B cell (primary cell): ENCODE measurements at regions not wholly inside any gene's neighbourhood (a gene's known extent, or its start where the extent isn't known, plus 50 kb on each side); places are given as distances from the start of the nearest gene placed in this dataset.

Source experiments
- ATAC-seq: fragments of 200-7000 bp; cut with Tn5 transposase; one replicate; pipeline ENCODE4 v1.10.0; 2021; ENCODE audit warnings: low read depth, mild to moderate bottlenecking, moderate number of reproducible peaks, moderate library complexity
- CTCF ChIA-PET: fragments of 350-600 bp; sonication (Branson Sonifier 250); formaldehyde crosslinking; loops from one replicate; lab custom pipeline; 2021; ENCODE audit warnings: antibody characterized with exemption, inconsistent platforms; lab: Charles Lee
- POLR2A ChIA-PET: fragments of 350-600 bp; sonication (Branson Sonifier 250); formaldehyde crosslinking; loops from one replicate; lab custom pipeline; 2021; ENCODE audit warnings: antibody characterized with exemption; lab: Charles Lee
- DNase-seq: peaks from one replicate; pipeline ENCODE4 v3.0.0; 2013
- H2AFZ ChIP-seq: 2 replicates; pipeline ENCODE4 v1.6.1; 2012; ENCODE audit warnings: mild to moderate bottlenecking, low read depth, low read length; ENCODE audit not compliant: insufficient read depth, poor library complexity, severe bottlenecking
- H3K27ac ChIP-seq, 2 donors: 1 replicate in 1 of 2; 2 replicates in 1 of 2; pipeline ENCODE4 v1.5.1; 2012 to 2013; ENCODE audit warnings: low read length in 2 of 2, mild to moderate bottlenecking in 2 of 2, moderate library complexity in 1 of 2
- H3K27me3 ChIP-seq, 4 experiments: fragments of 200-600 bp in 1 of 4; sonication (generic) in 1 of 4; replicated peaks in 1 of 4; 1 replicate in 2 of 4; 2 replicates in 2 of 4; pipeline versions ENCODE4 v1.6.1 to v1.7.0; 2013 to 2016; ENCODE audit warnings: low read length in 3 of 4, mild to moderate bottlenecking in 2 of 4, mixed read lengths in 1 of 4, moderate library complexity in 1 of 4; ENCODE audit not compliant: insufficient read depth in 4 of 4, control insufficient read depth in 3 of 4; ENCODE audit errors: control extremely low read depth in 1 of 4
- H3K36me3 ChIP-seq, 2 experiments: replicated peaks in 1 of 2; 1 replicate in 1 of 2; 2 replicates in 1 of 2; pipeline versions ENCODE4 v1.6.1 to v1.7.1; 2013; ENCODE audit warnings: low read length in 1 of 2; ENCODE audit not compliant: insufficient read depth in 2 of 2, control insufficient read depth in 1 of 2; ENCODE audit errors: control extremely low read depth in 1 of 2, extremely low read depth in 1 of 2
- H3K4me1 ChIP-seq, 2 donors: fragments of 200-600 bp in 1 of 2; sonication (generic) in 1 of 2; 1 replicate in 1 of 2; 2 replicates in 1 of 2; pipeline versions ENCODE4 v1.5.1 to v1.6.1; 2013 to 2017; ENCODE audit warnings: low read length in 2 of 2; ENCODE audit not compliant: control insufficient read depth in 2 of 2, insufficient read depth in 2 of 2
- H3K4me2 ChIP-seq: replicated peaks from 2 replicates; pipeline ENCODE3; 2012; ENCODE audit warnings: mild to moderate bottlenecking, low read depth, low read length; ENCODE audit not compliant: poor library complexity, severe bottlenecking
- H3K4me3 ChIP-seq, 5 experiments: fragments of 200-600 bp in 1 of 5; sonication (generic) in 1 of 5; 1 replicate in 3 of 5; 2 replicates in 2 of 5; pipeline versions ENCODE4 v1.5.1 to v1.7.0; 2011 to 2016; ENCODE audit warnings: low read length in 4 of 5, mild to moderate bottlenecking in 4 of 5, low read depth in 2 of 5, control low read depth in 1 of 5, moderate library complexity in 1 of 5; ENCODE audit not compliant: insufficient read depth in 1 of 5; ENCODE audit errors: control extremely low read depth in 1 of 5, extremely low read depth in 1 of 5
- H3K79me2 ChIP-seq: fragments of 200-600 bp; sonication (generic); one replicate; pipeline ENCODE4 v1.6.0; 2016; ENCODE audit warnings: low read length; ENCODE audit not compliant: control insufficient read depth, insufficient read depth
- H3K9ac ChIP-seq: fragments of 200-600 bp; sonication (generic); 2 replicates; pipeline ENCODE4 v1.6.1; 2017; ENCODE audit warnings: mild to moderate bottlenecking, low read length, moderate library complexity
- H3K9me3 ChIP-seq, 3 donors: one replicate each; pipeline versions ENCODE4 v1.6.1 to v1.7.1; 2013; ENCODE audit warnings: low read length in 2 of 3; ENCODE audit not compliant: control insufficient read depth in 2 of 3, insufficient read depth in 1 of 3; ENCODE audit errors: control extremely low read depth in 1 of 3
- H4K20me1 ChIP-seq: 2 replicates; pipeline ENCODE4 v1.6.0; 2012; ENCODE audit warnings: mild to moderate bottlenecking, low read length; ENCODE audit not compliant: insufficient read depth, control insufficient read depth, poor library complexity, severe bottlenecking
- H3K27ac Mint-ChIP-seq: one replicate; pipeline ENCODE4 v1.8.0; 2021; ENCODE audit warnings: mixed read lengths
- H3K27me3 Mint-ChIP-seq: one replicate; pipeline ENCODE4 v1.8.0; 2021; ENCODE audit warnings: mixed read lengths
- H3K4me1 Mint-ChIP-seq: one replicate; pipeline ENCODE4 v1.8.0; 2021; ENCODE audit warnings: mixed read lengths
- H3K4me3 Mint-ChIP-seq: one replicate; pipeline ENCODE4 v1.8.0; 2021; ENCODE audit warnings: mixed read lengths
- H3K9me3 Mint-ChIP-seq: one replicate; pipeline ENCODE4 v1.8.0; 2022; ENCODE audit warnings: mixed read lengths; ENCODE audit not compliant: insufficient read depth
- EZH2 ChIP-seq: IDR thresholded peaks from 2 replicates; pipeline ENCODE4 v1.6.1; 2012; ENCODE audit warnings: borderline replicate concordance, low read depth, mild to moderate bottlenecking, moderate library complexity, low read length; ENCODE audit not compliant: insufficient read depth, poor library complexity, severe bottlenecking
- WGBS: methylation state at CpG from one replicate; pipeline ENCODE4 v1.1.5; 2013; ENCODE audit warnings: missing lambda C conversion rate; ENCODE audit not compliant: insufficient coverage; 5-methylcytosine and 5-hydroxymethylcytosine counted together
- intact Hi-C: fragments of 100-400 bp; cut with micrococcal nuclease; formaldehyde crosslinking; loops from one replicate; pipeline ENCODE4 v1.10.0; 2022
- TF ChIP-seq, protein P1 (sequence below): fragments of 200-600 bp; IDR thresholded peaks from one replicate; pipeline ENCODE4 v1.8.0; 2022; ENCODE audit warnings: antibody characterized with exemption, mild to moderate bottlenecking

DNA sequence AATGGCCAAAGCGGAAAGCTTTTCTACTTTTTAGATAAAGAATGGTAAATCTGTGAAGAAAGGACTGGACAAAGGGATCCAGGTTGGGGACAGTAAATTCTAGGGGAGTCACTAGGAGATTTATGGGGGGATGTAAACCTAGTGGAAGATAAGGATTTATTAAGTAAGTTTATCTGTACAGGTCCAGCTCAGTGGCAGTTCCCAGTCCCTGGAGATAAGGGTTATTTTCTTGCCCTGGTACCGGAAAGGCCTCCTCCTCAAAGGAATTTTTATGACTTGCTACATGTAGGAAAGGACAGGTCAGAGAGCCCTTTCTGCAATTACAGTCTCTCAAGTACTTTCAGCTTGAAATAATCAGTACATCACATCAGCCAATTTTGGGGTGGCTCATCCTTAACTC, 72.6 kb upstream of the BICD1 start:
- Mint-ChIP-seq H3K4me3 (no peak overlapping the region), H3K4me1 (peaks cover 10% of the 10 kb centered on the region), H3K27me3 (no peaks in the 10 kb centered on the region), H3K9me3 (no peaks in the 10 kb centered on the region), H3K27ac (no peak overlapping the region)
- H3K4me2 ChIP-seq: no peak overlapping the region
- H2AFZ ChIP-seq: no peak overlapping the region
- H3K27ac ChIP-seq: no peak overlapping the region
- no peak for TF ChIP-seq EZH2
- TF ChIP-seq, protein P1, sequence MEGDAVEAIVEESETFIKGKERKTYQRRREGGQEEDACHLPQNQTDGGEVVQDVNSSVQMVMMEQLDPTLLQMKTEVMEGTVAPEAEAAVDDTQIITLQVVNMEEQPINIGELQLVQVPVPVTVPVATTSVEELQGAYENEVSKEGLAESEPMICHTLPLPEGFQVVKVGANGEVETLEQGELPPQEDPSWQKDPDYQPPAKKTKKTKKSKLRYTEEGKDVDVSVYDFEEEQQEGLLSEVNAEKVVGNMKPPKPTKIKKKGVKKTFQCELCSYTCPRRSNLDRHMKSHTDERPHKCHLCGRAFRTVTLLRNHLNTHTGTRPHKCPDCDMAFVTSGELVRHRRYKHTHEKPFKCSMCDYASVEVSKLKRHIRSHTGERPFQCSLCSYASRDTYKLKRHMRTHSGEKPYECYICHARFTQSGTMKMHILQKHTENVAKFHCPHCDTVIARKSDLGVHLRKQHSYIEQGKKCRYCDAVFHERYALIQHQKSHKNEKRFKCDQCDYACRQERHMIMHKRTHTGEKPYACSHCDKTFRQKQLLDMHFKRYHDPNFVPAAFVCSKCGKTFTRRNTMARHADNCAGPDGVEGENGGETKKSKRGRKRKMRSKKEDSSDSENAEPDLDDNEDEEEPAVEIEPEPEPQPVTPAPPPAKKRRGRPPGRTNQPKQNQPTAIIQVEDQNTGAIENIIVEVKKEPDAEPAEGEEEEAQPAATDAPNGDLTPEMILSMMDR: no peak
- CTCF ChIA-PET: no interaction called here
- POLR2A ChIA-PET: interaction anchor here (0.6 kb wide), 1 partner anchor 297 kb away, joined by 3 read pairs; no protein-coding TSS in a partner anchor
- H3K9me3 ChIP-seq: no peaks in the 10 kb centered on the region
- H3K27me3 ChIP-seq: no peaks in the 10 kb centered on the region
- no peak overlapping the region for H3K9ac ChIP-seq
- no peaks in the 10 kb centered on the region for H3K79me2 ChIP-seq
- H3K36me3 ChIP-seq: no peaks in the 10 kb centered on the region
- no peak overlapping the region for H3K4me3 ChIP-seq
- ATAC-seq (no peak), DNase-seq (no peak)
- intact Hi-C loops: no loop called here
- peaks cover 4 to 8% of the 10 kb centered on the region in 2 donors for H3K4me1 ChIP-seq
- 100% methylated on average over 1 of the region's 2 CpGs for WGBS
- no peaks in the 10 kb centered on the region for H4K20me1 ChIP-seq

DNA sequence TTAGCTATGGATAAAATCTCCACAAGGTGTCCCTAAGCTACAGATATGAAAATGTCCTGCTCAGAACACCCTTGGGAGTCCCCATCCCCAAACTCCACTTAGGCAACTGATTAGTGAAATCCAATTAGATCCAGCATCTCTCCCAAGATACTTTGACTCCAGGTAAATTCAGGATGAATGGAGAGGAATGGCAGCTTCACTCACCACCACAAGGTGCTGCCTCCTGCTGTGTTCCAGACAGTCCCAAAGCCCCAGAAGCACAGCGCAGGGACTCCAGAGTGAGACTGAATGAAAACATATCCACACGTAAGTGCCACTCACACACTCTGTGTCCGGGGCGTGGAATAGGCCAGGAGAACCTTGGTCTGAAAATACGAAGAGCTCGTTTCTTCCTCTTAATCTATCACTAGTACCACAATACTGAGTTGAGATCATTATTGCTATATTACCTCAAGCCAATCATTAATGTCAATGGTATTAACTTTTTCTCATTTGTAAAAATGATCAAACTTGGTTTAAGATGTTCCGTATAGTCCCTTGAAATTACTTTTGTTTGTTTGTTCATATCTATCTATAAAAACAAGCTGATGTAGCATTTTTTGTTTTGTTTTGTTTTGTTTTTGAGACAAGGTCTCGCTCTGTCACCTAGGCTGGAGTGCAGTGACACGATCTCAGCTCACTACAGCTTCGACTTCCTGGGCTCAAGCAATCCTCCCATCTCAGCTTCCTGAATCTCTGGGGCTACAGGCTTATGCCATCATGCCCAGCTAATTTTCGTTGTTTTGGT, 70.0 kb upstream of the BICD1 start:
- Histone ChIP-seq H3K27ac (no peak overlapping the region), H2AFZ (no peak overlapping the region), H4K20me1 (no peaks in the 10 kb centered on the region), H3K27me3 (no peaks in the 10 kb centered on the region), H3K9me3 (no peaks in the 10 kb centered on the region), H3K79me2 (no peaks in the 10 kb centered on the region), H3K9ac (no peak overlapping the region), H3K4me2 (no peak overlapping the region), H3K4me1 (no peaks in the 10 kb centered on the region), H3K4me3 (no peak overlapping the region), H3K36me3 (no peaks in the 10 kb centered on the region)
- Mint-ChIP-seq H3K4me3 (no peak overlapping the region), H3K9me3 (no peaks in the 10 kb centered on the region), H3K4me1 (no peaks in the 10 kb centered on the region), H3K27ac (no peak overlapping the region), H3K27me3 (no peaks in the 10 kb centered on the region)
- no peak for DNase-seq
- CTCF ChIA-PET: interaction anchor here (0.5 to 0.9 kb wide), 5 partner anchors 13 to 420 kb away, joined by 3 to 4 read pairs (median 3); no protein-coding TSS in a partner anchor
- ATAC-seq: no peak
- TF ChIP-seq, protein P1: no peak
- no peak for TF ChIP-seq EZH2
- 97% methylated on average over 5 of the region's 11 CpGs for WGBS
- intact Hi-C loops: no loop called here
- POLR2A ChIA-PET: no interaction called here
